ENCODE measurements at regions not wholly inside any gene's neighbourhood (a gene's known extent, or its start where the extent isn't known, plus 50 kb on each side); places are given as distances from the start of the nearest gene placed in this dataset.

DNA sequence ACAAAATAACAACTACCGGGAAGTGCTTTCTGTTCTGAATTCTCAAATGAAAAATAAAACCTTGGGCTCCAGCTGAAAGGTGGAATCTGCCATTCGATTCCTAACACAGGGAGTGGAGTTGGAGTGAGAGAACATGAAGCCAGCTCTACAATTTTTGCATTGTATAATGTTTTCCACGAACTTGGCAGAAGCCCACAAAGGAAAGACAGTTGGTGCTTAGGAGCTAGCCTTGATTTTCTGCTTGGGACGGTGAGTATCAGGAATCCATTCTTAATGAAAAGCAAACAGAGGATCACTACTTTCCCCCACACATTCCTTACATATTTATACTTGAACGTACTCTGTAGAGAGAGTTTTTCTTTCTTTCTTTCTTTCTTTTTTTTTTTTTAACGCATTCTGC, 74.2 kb upstream of the FBXL7 start:
- TF ChIP-seq, protein P1, sequence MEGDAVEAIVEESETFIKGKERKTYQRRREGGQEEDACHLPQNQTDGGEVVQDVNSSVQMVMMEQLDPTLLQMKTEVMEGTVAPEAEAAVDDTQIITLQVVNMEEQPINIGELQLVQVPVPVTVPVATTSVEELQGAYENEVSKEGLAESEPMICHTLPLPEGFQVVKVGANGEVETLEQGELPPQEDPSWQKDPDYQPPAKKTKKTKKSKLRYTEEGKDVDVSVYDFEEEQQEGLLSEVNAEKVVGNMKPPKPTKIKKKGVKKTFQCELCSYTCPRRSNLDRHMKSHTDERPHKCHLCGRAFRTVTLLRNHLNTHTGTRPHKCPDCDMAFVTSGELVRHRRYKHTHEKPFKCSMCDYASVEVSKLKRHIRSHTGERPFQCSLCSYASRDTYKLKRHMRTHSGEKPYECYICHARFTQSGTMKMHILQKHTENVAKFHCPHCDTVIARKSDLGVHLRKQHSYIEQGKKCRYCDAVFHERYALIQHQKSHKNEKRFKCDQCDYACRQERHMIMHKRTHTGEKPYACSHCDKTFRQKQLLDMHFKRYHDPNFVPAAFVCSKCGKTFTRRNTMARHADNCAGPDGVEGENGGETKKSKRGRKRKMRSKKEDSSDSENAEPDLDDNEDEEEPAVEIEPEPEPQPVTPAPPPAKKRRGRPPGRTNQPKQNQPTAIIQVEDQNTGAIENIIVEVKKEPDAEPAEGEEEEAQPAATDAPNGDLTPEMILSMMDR (IDR thresholded peaks at IDR 0.05) = no peak
- no peak for TF ChIP-seq POLR2A (IDR thresholded peaks at IDR 0.05)
